ENCODE measurements at regions not wholly inside any gene's neighbourhood (a gene's known extent, or its start where the extent isn't known, plus 50 kb on each side); places are given as distances from the start of the nearest gene placed in this dataset.

GRCh38 chr22:48746789-48747425, 1080.8 kb downstream of the BRD1 start:
- no peak for TF ChIP-seq CTCF (IDR thresholded peaks at IDR 0.05; ENCODE audit: low read depth, low read length)

GRCh38 chr22:48745842-48746788, 1081.6 kb downstream of the BRD1 start:
- no peak for TF ChIP-seq CTCF (IDR thresholded peaks at IDR 0.05; ENCODE audit: low read depth, low read length)
- no peak for DNase-seq (ENCODE audit: extremely low read depth, low read depth)

More at GRCh38 chr22:48746789-48747425, 1080.8 kb downstream of the BRD1 start:
- DNase-seq (ENCODE audit: extremely low read depth, low read depth): no peak

- TF ChIP-seq CTCF (IDR thresholded peaks at IDR 0.05; ENCODE audit: low read depth, low read length): no peak
- no peak for DNase-seq (ENCODE audit: extremely low read depth, low read depth)
Measured at GRCh38 chr22:48744967-48745841, 1082.5 kb downstream of the BRD1 start.

GRCh38 chr22:48744283-48744641, 1083.4 kb downstream of the BRD1 start:
- DNase-seq (ENCODE audit: extremely low read depth, low read depth): no peak
- no peak for TF ChIP-seq CTCF (IDR thresholded peaks at IDR 0.05; ENCODE audit: low read depth, low read length)

- DNase-seq (ENCODE audit: extremely low read depth, low read depth): no peak
- no peak for TF ChIP-seq CTCF (IDR thresholded peaks at IDR 0.05; ENCODE audit: low read depth, low read length)
Measured at GRCh38 chr22:48743601-48744282, 1083.9 kb downstream of the BRD1 start.

- no peak for TF ChIP-seq CTCF (IDR thresholded peaks at IDR 0.05; ENCODE audit: low read depth, low read length)
- DNase-seq (ENCODE audit: extremely low read depth, low read depth): no peak
Measured at GRCh38 chr22:48742556-48743343, 1084.9 kb downstream of the BRD1 start.
